ENCODE measurements at regions not wholly inside any gene's neighbourhood (a gene's known extent, or its start where the extent isn't known, plus 50 kb on each side); places are given as distances from the start of the nearest gene placed in this dataset.

GRCh38 chr12:25327321-25327720 lies 76.6 kb upstream of the KRAS start:
- no peak overlapping the region for H3K27ac ChIP-seq
- no peak for ATAC-seq (ENCODE audit: insufficient number of reproducible peaks, low FRiP score, low read depth)
- H3K27me3 ChIP-seq (replicated peaks; ENCODE audit: insufficient read depth) = no peaks in the 10 kb centered on the region
- H3K4me1 ChIP-seq (ENCODE audit: control insufficient read depth in 1 of 2, low read depth in 2 of 2) = no peaks in the 10 kb centered on the region
- TF ChIP-seq, protein P1, sequence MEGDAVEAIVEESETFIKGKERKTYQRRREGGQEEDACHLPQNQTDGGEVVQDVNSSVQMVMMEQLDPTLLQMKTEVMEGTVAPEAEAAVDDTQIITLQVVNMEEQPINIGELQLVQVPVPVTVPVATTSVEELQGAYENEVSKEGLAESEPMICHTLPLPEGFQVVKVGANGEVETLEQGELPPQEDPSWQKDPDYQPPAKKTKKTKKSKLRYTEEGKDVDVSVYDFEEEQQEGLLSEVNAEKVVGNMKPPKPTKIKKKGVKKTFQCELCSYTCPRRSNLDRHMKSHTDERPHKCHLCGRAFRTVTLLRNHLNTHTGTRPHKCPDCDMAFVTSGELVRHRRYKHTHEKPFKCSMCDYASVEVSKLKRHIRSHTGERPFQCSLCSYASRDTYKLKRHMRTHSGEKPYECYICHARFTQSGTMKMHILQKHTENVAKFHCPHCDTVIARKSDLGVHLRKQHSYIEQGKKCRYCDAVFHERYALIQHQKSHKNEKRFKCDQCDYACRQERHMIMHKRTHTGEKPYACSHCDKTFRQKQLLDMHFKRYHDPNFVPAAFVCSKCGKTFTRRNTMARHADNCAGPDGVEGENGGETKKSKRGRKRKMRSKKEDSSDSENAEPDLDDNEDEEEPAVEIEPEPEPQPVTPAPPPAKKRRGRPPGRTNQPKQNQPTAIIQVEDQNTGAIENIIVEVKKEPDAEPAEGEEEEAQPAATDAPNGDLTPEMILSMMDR (IDR thresholded peaks at IDR 0.05) = no peak
- H3K36me3 ChIP-seq = no peaks in the 10 kb centered on the region
- DNase-seq (ENCODE audit: low spot score) = no peak
- H3K4me3 ChIP-seq = no peak overlapping the region
- no peaks in the 10 kb centered on the region for H3K9me3 ChIP-seq

DNA sequence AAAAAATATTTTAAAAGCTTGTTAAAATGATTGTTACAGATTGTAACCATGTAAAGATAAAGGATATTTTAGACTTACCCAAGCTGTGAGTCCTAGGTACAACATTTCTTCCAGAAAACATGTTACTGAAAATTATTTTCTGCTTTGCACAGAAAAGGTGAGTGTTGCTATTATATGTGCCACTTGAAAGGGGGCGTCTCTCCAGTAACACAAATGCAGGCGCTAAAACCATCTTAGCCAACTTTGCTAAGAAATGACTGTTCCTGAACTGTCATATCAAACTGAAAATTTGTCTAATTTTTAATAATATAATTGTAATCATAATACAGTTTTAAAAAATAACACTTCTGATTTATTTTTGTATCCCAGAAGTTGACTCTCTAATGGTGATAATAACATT lies 75.6 kb upstream of the KRAS start:
- no peak overlapping the region for H3K27ac ChIP-seq
- ATAC-seq (ENCODE audit: insufficient number of reproducible peaks, low FRiP score, low read depth) = no peak
- H3K4me3 ChIP-seq = no peak overlapping the region
- H3K27me3 ChIP-seq (replicated peaks; ENCODE audit: insufficient read depth) = no peaks in the 10 kb centered on the region
- no peaks in the 10 kb centered on the region for H3K4me1 ChIP-seq (ENCODE audit: control insufficient read depth in 1 of 2, low read depth in 2 of 2)
- no peaks in the 10 kb centered on the region for H3K36me3 ChIP-seq
- TF ChIP-seq, protein P1 (IDR thresholded peaks at IDR 0.05) = no peak
- DNase-seq (ENCODE audit: low spot score) = no peak
- H3K9me3 ChIP-seq = no peaks in the 10 kb centered on the region

DNA sequence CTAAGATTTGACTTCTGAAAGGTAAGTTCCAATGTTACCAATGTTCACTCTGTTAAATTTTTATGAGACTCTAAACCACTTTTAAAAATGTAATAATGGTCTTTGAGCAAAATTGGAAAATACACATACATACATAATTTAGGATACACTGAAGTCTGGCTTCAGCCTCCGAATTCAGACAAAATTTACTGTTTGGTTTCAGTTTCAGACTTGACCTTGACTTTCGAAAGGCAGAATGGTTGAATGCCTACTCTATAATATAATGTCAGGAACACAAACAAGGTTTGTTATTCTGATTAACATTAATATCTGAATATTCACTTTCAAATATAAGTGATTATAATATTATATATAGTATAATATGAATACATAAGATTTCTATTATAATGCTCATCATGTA lies 74.1 kb upstream of the KRAS start:
- no peaks in the 10 kb centered on the region for H3K36me3 ChIP-seq
- ATAC-seq (ENCODE audit: insufficient number of reproducible peaks, low FRiP score, low read depth) (no peak), DNase-seq (ENCODE audit: low spot score) (no peak)
- no peaks in the 10 kb centered on the region for H3K4me1 ChIP-seq (ENCODE audit: control insufficient read depth in 1 of 2, low read depth in 2 of 2)
- H3K27me3 ChIP-seq (replicated peaks; ENCODE audit: insufficient read depth) = no peaks in the 10 kb centered on the region
- H3K4me3 ChIP-seq = no peak overlapping the region
- H3K27ac ChIP-seq = no peak overlapping the region
- TF ChIP-seq, protein P1 (IDR thresholded peaks at IDR 0.05) = no peak
- H3K9me3 ChIP-seq = no peaks in the 10 kb centered on the region

GRCh38 chr12:25323581-25323982 lies 72.9 kb upstream of the KRAS start:
- no peaks in the 10 kb centered on the region for H3K4me1 ChIP-seq (ENCODE audit: control insufficient read depth in 1 of 2, low read depth in 2 of 2)
- H3K36me3 ChIP-seq = no peaks in the 10 kb centered on the region
- H3K4me3 ChIP-seq = no peak overlapping the region
- H3K27me3 ChIP-seq (replicated peaks; ENCODE audit: insufficient read depth) = no peaks in the 10 kb centered on the region
- H3K27ac ChIP-seq = no peak overlapping the region
- ATAC-seq (ENCODE audit: insufficient number of reproducible peaks, low FRiP score, low read depth) (no peak), DNase-seq (ENCODE audit: low spot score) (no peak)
- TF ChIP-seq, protein P1 (IDR thresholded peaks at IDR 0.05) = no peak
- no peaks in the 10 kb centered on the region for H3K9me3 ChIP-seq

DNA sequence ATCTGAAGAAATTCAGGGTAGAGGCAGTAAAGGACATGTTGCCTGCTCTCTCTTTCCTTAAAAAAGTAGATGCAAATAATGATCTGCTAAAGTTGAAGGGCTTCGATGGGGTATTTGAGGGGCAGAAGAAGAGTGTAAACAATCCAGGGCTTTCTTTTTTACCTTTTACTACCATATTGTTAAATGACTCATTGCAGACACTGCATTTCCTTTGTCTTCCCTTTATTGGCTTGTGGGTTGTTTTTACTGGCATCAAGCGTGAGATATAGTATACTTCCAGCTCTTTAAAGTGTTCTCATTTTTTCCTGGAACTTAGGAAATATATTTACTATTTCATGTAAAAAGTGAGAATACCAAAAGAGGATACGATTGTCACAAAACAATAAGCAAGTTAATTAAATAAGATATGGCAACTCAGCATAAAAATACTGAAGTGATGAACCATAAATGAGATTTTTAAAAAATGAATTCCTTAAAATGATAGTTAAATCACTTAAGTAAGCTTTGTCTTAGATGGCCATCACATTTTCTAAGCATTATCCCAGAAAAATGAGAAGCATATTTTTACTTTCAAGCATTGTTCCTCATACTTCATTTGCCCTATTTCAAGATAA lies 72.3 kb upstream of the KRAS start:
- H3K27ac ChIP-seq = no peak overlapping the region
- H3K4me3 ChIP-seq = no peak overlapping the region
- H3K9me3 ChIP-seq = no peaks in the 10 kb centered on the region
- H3K27me3 ChIP-seq (replicated peaks; ENCODE audit: insufficient read depth) = no peaks in the 10 kb centered on the region
- no peak for ATAC-seq (ENCODE audit: insufficient number of reproducible peaks, low FRiP score, low read depth)
- TF ChIP-seq, protein P1 (IDR thresholded peaks at IDR 0.05) = no peak
- no peaks in the 10 kb centered on the region for H3K36me3 ChIP-seq
- no peak for DNase-seq (ENCODE audit: low spot score)
- H3K4me1 ChIP-seq (ENCODE audit: control insufficient read depth in 1 of 2, low read depth in 2 of 2) = no peaks in the 10 kb centered on the region
